Panc1 (cell line): ENCODE measurements at regions not wholly inside any gene's neighbourhood (a gene's known extent, or its start where the extent isn't known, plus 50 kb on each side); places are given as distances from the start of the nearest gene placed in this dataset.

Source experiments
- ATAC-seq: fragments of 200-7000 bp; cut with Tn5 transposase; 2 replicates; pipeline ENCODE4 v1.9.1; 2020; ENCODE audit warnings: mild to moderate bottlenecking, moderate library complexity
- BruUV-seq: library from RNA; stranded (reverse); fragments of 400-500 nt; replicated peaks from 2 replicates; lab custom pipeline; 2021; lab: Mats Ljungman, UMichigan
- CTCF ChIA-PET: fragments of 300-600 bp; sonication (Branson Sonifier 250); formaldehyde crosslinking; loops from one replicate; lab custom pipeline; 2022; ENCODE audit warnings: antibody characterized with exemption; lab: Charles Lee
- POLR2A ChIA-PET: fragments of 300-600 bp; sonication (Branson Sonifier 250); formaldehyde crosslinking; loops from one replicate; lab custom pipeline; 2022; ENCODE audit warnings: antibody characterized with exemption; lab: Charles Lee
- DNase-seq: peaks from one replicate; pipeline ENCODE4 v3.0.0-alpha.2; 2010; ENCODE audit warnings: low read depth, low spot score
- H3K27ac ChIP-seq: 2 replicates; pipeline ENCODE4 v1.5.1; 2011; ENCODE audit warnings: mild to moderate bottlenecking, low read length, inconsistent platforms
- H3K27me3 ChIP-seq: fragments of 200-500 bp; sonication (Bioruptor generic); 2 replicates; pipeline ENCODE4 v1.6.0; 2014; ENCODE audit warnings: low read length, inconsistent platforms; ENCODE audit not compliant: control insufficient read depth, insufficient read depth
- H3K36me3 ChIP-seq: fragments of 200-500 bp; sonication (Bioruptor generic); 2 replicates; pipeline ENCODE4 v1.5.1; 2014; ENCODE audit warnings: inconsistent platforms, mild to moderate bottlenecking, low read length, moderate library complexity; ENCODE audit not compliant: control insufficient read depth, insufficient read depth
- H3K4me1 ChIP-seq: 2 replicates; pipeline ENCODE4 v1.5.1; 2011; ENCODE audit warnings: inconsistent platforms, mild to moderate bottlenecking, low read length, moderate library complexity; ENCODE audit not compliant: control insufficient read depth, insufficient read depth
- H3K4me3 ChIP-seq, 2 experiments: 2 replicates each; pipeline ENCODE4 v1.5.1; 2011 to 2012; ENCODE audit warnings: low read depth in 2 of 2, low read length in 2 of 2, mild to moderate bottlenecking in 2 of 2, inconsistent platforms in 1 of 2, moderate library complexity in 1 of 2
- H3K9me3 ChIP-seq: fragments of 200-500 bp; sonication (Bioruptor generic); 2 replicates; pipeline ENCODE4 v1.5.1; 2014; ENCODE audit warnings: low read depth, mild to moderate bottlenecking, inconsistent platforms, low read length, moderate library complexity; ENCODE audit not compliant: control insufficient read depth, insufficient read depth
- CTCF ChIP-seq: fragments of 450-650 bp; IDR thresholded peaks from 2 replicates; pipeline ENCODE4 v1.5.1; 2017; ENCODE audit warnings: mild to moderate bottlenecking
- POLR2AphosphoS5 ChIP-seq: IDR thresholded peaks from 2 replicates; pipeline ENCODE4 v1.6.1; 2012; ENCODE audit warnings: mild to moderate bottlenecking, low read depth, low read length, moderate library complexity
- REST ChIP-seq, 2 experiments: IDR thresholded peaks; 2 replicates each; pipeline ENCODE4 v1.6.1; 2011 to 2012; ENCODE audit warnings: low read depth in 2 of 2, control low read depth in 1 of 2, low read length in 1 of 2, mild to moderate bottlenecking in 1 of 2, moderate library complexity in 1 of 2; ENCODE audit not compliant: insufficient read depth in 1 of 2
- SIN3A ChIP-seq: IDR thresholded peaks from 2 replicates; pipeline ENCODE4 v1.6.1; 2012; ENCODE audit warnings: low read depth, mild to moderate bottlenecking, low read length, moderate library complexity, borderline replicate concordance; ENCODE audit not compliant: insufficient read depth
- TCF7L2 ChIP-seq: IDR thresholded peaks from 2 replicates; pipeline ENCODE4 v1.6.1; 2011; ENCODE audit warnings: mild to moderate bottlenecking, low read depth, low read length, inconsistent platforms
- in situ Hi-C: cut with HindIII; loops from 2 replicates; pipeline ENCODE4 v1.10.0; 2016; ENCODE audit warnings: low sequenced_read_pairs, low pct_unique_long_range_greater_than_20kb
- intact Hi-C: fragments of 100-400 bp; cut with micrococcal nuclease; formaldehyde crosslinking; loops from one replicate; pipeline ENCODE4 v1.10.0; 2022; ENCODE audit not compliant: unreplicated experiment

GRCh38 chr13:50414640-50415039, 399.4 kb downstream of the KCNRG start:
- DNase-seq (no peak), ATAC-seq (no peak)
- in situ Hi-C loops, result no loop called here
- ChIA-PET CTCF (no interaction called here), POLR2A (no interaction called here)
- no peaks in the 10 kb centered on the region for H3K9me3 ChIP-seq
- TF ChIP-seq REST (IDR thresholded peaks at IDR 0.05; ENCODE audit: insufficient read depth in 1 of 2, low read depth in 2 of 2, low read length in 1 of 2) (no peak), SIN3A (no peak), POLR2AphosphoS5 (no peak), CTCF (no peak), TCF7L2 (no peak)
- H3K4me3 ChIP-seq, result no peak overlapping the region
- intact Hi-C loops, result no loop called here
- peaks cover 22% of the 10 kb centered on the region for H3K4me1 ChIP-seq
- H3K36me3 ChIP-seq, result no peaks in the 10 kb centered on the region
- BruUV-seq, result no TSS peak
- no peaks in the 10 kb centered on the region for H3K27me3 ChIP-seq
- H3K27ac ChIP-seq, result no peak overlapping the region; the same call in 1 of the 2 replicates

GRCh38 chr13:50415428-50415827, 400.2 kb downstream of the KCNRG start:
- ChIA-PET POLR2A (no interaction called here), CTCF (no interaction called here)
- peaks cover 19% of the 10 kb centered on the region for H3K4me1 ChIP-seq
- no peaks in the 10 kb centered on the region for H3K36me3 ChIP-seq
- in situ Hi-C loops (no loop called here), intact Hi-C loops (no loop called here)
- no TSS peak for BruUV-seq
- H3K9me3 ChIP-seq, result no peaks in the 10 kb centered on the region
- no peak for TF ChIP-seq SIN3A
- TF ChIP-seq REST (IDR thresholded peaks at IDR 0.05; ENCODE audit: insufficient read depth in 1 of 2, low read depth in 2 of 2, low read length in 1 of 2), result no peak
- TF ChIP-seq POLR2AphosphoS5, result no peak
- TF ChIP-seq TCF7L2, result no peak
- no peak for TF ChIP-seq CTCF
- DNase-seq (no peak), ATAC-seq (no peak)
- no peak overlapping the region for H3K4me3 ChIP-seq
- H3K27ac ChIP-seq, result no peak overlapping the region
- H3K27me3 ChIP-seq, result no peaks in the 10 kb centered on the region
